ENCODE measurements at regions not wholly inside any gene's neighbourhood (a gene's known extent, or its start where the extent isn't known, plus 50 kb on each side); places are given as distances from the start of the nearest gene placed in this dataset.
"Not testable (repeated sequence)": the region's sequence is repeated elsewhere in the genome, so short reads cannot be mapped to it uniquely, and the experiment has no call there.

DNA sequence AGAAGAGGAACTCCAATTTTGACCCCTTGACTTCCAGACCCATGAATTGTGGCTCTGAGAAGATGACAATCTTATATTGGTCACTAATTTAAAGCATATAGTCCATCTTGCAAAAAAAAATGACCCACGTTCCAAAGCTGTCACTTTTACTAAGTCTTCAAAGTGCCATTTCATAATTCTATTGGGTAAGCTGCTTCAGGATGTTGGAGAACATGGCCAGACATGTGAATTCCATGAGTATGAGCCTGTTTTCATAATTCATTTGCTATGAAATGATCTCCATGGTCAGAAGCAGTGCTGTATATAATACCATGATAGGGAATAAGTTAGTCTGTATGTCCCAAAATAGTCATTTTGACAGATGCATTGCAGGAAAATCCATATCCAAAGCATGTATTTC is 1787.3 kb downstream of the SLITRK5 start:
- Histone ChIP-seq H3K4me2 (ENCODE audit: low read length) (no peak overlapping the region), H3K27me3 (ENCODE audit: control insufficient read depth, low read length) (no peaks in the 10 kb centered on the region), H3K4me3 (ENCODE audit: low read length) (no peak overlapping the region), H3F3A (ENCODE audit: control insufficient read depth, insufficient read depth) (no peaks in the 10 kb centered on the region), H3K27ac (ENCODE audit: low read depth, low read length) (no peak overlapping the region), H4K20me1 (ENCODE audit: control insufficient read depth, insufficient read depth, low read depth, low read length) (no peaks in the 10 kb centered on the region), H3K4me1 (ENCODE audit: control insufficient read depth, low read length) (no peaks in the 10 kb centered on the region), H3K9me2 (replicated peaks; ENCODE audit: control insufficient read depth, low read length) (no peaks in the 10 kb centered on the region), H3K36me3 (ENCODE audit: control insufficient read depth, low read length) (no peaks in the 10 kb centered on the region), H3K79me2 (ENCODE audit: control insufficient read depth, low read length) (no peaks in the 10 kb centered on the region), H3K9me3 (ENCODE audit: control insufficient read depth, insufficient read depth, low read length) (no peaks in the 10 kb centered on the region)
- TF ChIP-seq EZH2phosphoT487 (IDR thresholded peaks at IDR 0.05; ENCODE audit: borderline replicate concordance, low read length) = no peak
- TF ChIP-seq, protein P1, sequence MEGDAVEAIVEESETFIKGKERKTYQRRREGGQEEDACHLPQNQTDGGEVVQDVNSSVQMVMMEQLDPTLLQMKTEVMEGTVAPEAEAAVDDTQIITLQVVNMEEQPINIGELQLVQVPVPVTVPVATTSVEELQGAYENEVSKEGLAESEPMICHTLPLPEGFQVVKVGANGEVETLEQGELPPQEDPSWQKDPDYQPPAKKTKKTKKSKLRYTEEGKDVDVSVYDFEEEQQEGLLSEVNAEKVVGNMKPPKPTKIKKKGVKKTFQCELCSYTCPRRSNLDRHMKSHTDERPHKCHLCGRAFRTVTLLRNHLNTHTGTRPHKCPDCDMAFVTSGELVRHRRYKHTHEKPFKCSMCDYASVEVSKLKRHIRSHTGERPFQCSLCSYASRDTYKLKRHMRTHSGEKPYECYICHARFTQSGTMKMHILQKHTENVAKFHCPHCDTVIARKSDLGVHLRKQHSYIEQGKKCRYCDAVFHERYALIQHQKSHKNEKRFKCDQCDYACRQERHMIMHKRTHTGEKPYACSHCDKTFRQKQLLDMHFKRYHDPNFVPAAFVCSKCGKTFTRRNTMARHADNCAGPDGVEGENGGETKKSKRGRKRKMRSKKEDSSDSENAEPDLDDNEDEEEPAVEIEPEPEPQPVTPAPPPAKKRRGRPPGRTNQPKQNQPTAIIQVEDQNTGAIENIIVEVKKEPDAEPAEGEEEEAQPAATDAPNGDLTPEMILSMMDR (IDR thresholded peaks at IDR 0.05; ENCODE audit: low read depth, low read length, poor library complexity, severe bottlenecking) = no peak

- not testable (repeated sequence) for H3K79me2 ChIP-seq (ENCODE audit: control insufficient read depth, low read length); H3K36me3 ChIP-seq (ENCODE audit: control insufficient read depth, low read length); H3K4me2 ChIP-seq (ENCODE audit: low read length); H3K4me3 ChIP-seq (ENCODE audit: low read length); H4K20me1 ChIP-seq (ENCODE audit: control insufficient read depth, insufficient read depth, low read depth, low read length); H3F3A ChIP-seq (ENCODE audit: control insufficient read depth, insufficient read depth); H3K27ac ChIP-seq (ENCODE audit: low read depth, low read length); H3K9me2 ChIP-seq (replicated peaks; ENCODE audit: control insufficient read depth, low read length); H3K4me1 ChIP-seq (ENCODE audit: control insufficient read depth, low read length); H3K9me3 ChIP-seq (ENCODE audit: control insufficient read depth, insufficient read depth, low read length); H3K27me3 ChIP-seq (ENCODE audit: control insufficient read depth, low read length)
Observed at GRCh38 chr13:89460895-89461294, 1789.7 kb downstream of the SLITRK5 start.

DNA sequence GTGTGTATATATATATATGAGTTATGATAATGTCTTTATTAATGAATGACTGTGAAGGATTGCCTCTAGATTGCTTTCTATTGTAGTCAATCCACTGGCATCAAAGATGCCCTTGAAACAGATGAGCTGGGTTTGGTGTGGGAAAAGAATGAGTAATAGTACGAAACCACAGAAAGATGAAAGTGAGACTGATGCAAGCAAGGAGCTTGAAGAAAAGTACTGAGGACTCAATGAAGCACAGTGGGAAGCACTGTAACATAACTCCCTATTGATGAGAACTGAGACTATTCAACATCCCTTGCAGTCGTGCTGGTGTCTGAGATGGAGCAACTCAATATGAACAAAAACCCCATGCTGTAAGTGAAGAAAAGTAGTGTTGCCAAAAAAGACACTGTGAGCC is 1794.2 kb downstream of the SLITRK5 start:
- Histone ChIP-seq H3K36me3 (ENCODE audit: control insufficient read depth, low read length) (no peaks in the 10 kb centered on the region), H3K4me1 (ENCODE audit: control insufficient read depth, low read length) (no peaks in the 10 kb centered on the region), H3F3A (ENCODE audit: control insufficient read depth, insufficient read depth) (no peaks in the 10 kb centered on the region), H3K27me3 (ENCODE audit: control insufficient read depth, low read length) (no peaks in the 10 kb centered on the region), H3K9me2 (replicated peaks; ENCODE audit: control insufficient read depth, low read length) (no peaks in the 10 kb centered on the region), H3K79me2 (ENCODE audit: control insufficient read depth, low read length) (no peaks in the 10 kb centered on the region), H3K9me3 (ENCODE audit: control insufficient read depth, insufficient read depth, low read length) (no peaks in the 10 kb centered on the region), H3K27ac (ENCODE audit: low read depth, low read length) (no peak overlapping the region), H3K4me2 (ENCODE audit: low read length) (no peak overlapping the region), H4K20me1 (ENCODE audit: control insufficient read depth, insufficient read depth, low read depth, low read length) (no peaks in the 10 kb centered on the region), H3K4me3 (ENCODE audit: low read length) (no peak overlapping the region)
- TF ChIP-seq, protein P1 (IDR thresholded peaks at IDR 0.05; ENCODE audit: low read depth, low read length, poor library complexity, severe bottlenecking) = no peak
- TF ChIP-seq EZH2phosphoT487 (IDR thresholded peaks at IDR 0.05; ENCODE audit: borderline replicate concordance, low read length) = no peak

DNA sequence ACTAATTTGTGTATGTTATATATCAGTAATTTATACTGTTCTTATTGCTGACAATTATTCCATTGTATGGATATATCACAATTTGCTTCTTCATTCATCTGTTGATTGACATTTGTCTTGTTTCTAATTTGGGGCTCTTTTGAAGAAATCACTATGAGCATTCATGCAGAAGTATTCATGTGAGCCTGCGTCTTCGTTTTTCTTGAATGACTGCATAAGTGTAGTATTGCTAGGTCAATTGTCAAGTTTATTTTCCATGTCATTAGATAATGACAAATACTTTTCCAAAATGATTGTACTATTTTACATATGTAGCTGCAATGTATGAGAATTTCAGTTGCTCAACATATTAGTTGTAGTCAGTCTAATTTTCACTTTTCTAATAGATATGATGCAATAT is 1796.9 kb downstream of the SLITRK5 start:
- H3F3A ChIP-seq (ENCODE audit: control insufficient read depth, insufficient read depth) = no peaks in the 10 kb centered on the region
- no peaks in the 10 kb centered on the region for H3K9me2 ChIP-seq (replicated peaks; ENCODE audit: control insufficient read depth, low read length)
- H3K79me2 ChIP-seq (ENCODE audit: control insufficient read depth, low read length) = no peaks in the 10 kb centered on the region
- TF ChIP-seq, protein P1 (IDR thresholded peaks at IDR 0.05; ENCODE audit: low read depth, low read length, poor library complexity, severe bottlenecking) = no peak
- TF ChIP-seq EZH2phosphoT487 (IDR thresholded peaks at IDR 0.05; ENCODE audit: borderline replicate concordance, low read length) = no peak
- no peaks in the 10 kb centered on the region for H3K36me3 ChIP-seq (ENCODE audit: control insufficient read depth, low read length)
- no peaks in the 10 kb centered on the region for H4K20me1 ChIP-seq (ENCODE audit: control insufficient read depth, insufficient read depth, low read depth, low read length)
- no peaks in the 10 kb centered on the region for H3K9me3 ChIP-seq (ENCODE audit: control insufficient read depth, insufficient read depth, low read length)
- no peak overlapping the region for H3K4me3 ChIP-seq (ENCODE audit: low read length)
- no peak overlapping the region for H3K27ac ChIP-seq (ENCODE audit: low read depth, low read length)
- H3K4me1 ChIP-seq (ENCODE audit: control insufficient read depth, low read length) = no peaks in the 10 kb centered on the region
- H3K27me3 ChIP-seq (ENCODE audit: control insufficient read depth, low read length) = no peaks in the 10 kb centered on the region
- no peak overlapping the region for H3K4me2 ChIP-seq (ENCODE audit: low read length)
